DOHH2 (cell line): ENCODE measurements at regions not wholly inside any gene's neighbourhood (a gene's known extent, or its start where the extent isn't known, plus 50 kb on each side); places are given as distances from the start of the nearest gene placed in this dataset.

ENCODE experiments used
- EZH2phosphoT487 ChIP-seq: fragments of 200-600 bp; sonication (generic); IDR thresholded peaks from 2 replicates; pipeline ENCODE4 v1.6.1; 2017; ENCODE audit warnings: borderline replicate concordance, mild to moderate bottlenecking, antibody characterized with exemption, low read length, moderate library complexity, mixed read lengths
- TF ChIP-seq, protein P1 (sequence below): fragments of 200-600 bp; sonication (generic); IDR thresholded peaks from one replicate; pipeline ENCODE4 v1.5.1; 2014; ENCODE audit warnings: antibody characterized with exemption, mild to moderate bottlenecking, low read depth, low read length; ENCODE audit not compliant: poor library complexity, severe bottlenecking

DNA sequence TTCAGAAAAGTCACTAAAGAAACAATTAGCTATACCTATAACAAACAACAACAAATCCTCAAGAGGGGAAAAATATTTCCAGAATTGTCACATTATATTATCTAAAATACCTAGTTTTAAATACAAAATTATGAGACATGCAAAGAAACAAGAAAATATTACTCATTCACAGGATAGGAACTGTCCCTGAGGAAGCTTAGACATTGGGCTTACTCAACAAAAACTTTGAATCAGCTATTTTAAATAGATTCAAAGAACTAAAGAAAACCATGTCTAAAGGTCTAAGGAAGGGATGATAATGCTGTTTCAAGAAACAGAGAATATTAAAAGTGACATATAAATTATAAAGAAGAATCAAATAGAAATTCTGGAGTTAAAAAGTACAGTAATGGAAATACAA is 131.9 kb upstream of the ZNF516 start:
- TF ChIP-seq, protein P1, sequence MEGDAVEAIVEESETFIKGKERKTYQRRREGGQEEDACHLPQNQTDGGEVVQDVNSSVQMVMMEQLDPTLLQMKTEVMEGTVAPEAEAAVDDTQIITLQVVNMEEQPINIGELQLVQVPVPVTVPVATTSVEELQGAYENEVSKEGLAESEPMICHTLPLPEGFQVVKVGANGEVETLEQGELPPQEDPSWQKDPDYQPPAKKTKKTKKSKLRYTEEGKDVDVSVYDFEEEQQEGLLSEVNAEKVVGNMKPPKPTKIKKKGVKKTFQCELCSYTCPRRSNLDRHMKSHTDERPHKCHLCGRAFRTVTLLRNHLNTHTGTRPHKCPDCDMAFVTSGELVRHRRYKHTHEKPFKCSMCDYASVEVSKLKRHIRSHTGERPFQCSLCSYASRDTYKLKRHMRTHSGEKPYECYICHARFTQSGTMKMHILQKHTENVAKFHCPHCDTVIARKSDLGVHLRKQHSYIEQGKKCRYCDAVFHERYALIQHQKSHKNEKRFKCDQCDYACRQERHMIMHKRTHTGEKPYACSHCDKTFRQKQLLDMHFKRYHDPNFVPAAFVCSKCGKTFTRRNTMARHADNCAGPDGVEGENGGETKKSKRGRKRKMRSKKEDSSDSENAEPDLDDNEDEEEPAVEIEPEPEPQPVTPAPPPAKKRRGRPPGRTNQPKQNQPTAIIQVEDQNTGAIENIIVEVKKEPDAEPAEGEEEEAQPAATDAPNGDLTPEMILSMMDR, result no peak
- no peak for TF ChIP-seq EZH2phosphoT487
